Hepatocyte (in vitro differentiated cells): ENCODE measurements at regions not wholly inside any gene's neighbourhood (a gene's known extent, or its start where the extent isn't known, plus 50 kb on each side); places are given as distances from the start of the nearest gene placed in this dataset.

ENCODE experiments used
- DNase-seq: peaks from one replicate; pipeline ENCODE4 v3.0.0-alpha.2; 2016; ENCODE audit warnings: low spot score
- H2AFZ ChIP-seq: fragments of 200-600 bp; sonication (generic); 2 replicates; pipeline ENCODE4 v1.6.0; 2016; ENCODE audit warnings: antibody characterized with exemption, mild to moderate bottlenecking
- H3K27ac ChIP-seq: fragments of 200-600 bp; sonication (generic); 2 replicates; pipeline ENCODE4 v1.5.1; 2016; ENCODE audit warnings: mild to moderate bottlenecking
- H3K27me3 ChIP-seq: fragments of 200-600 bp; sonication (generic); 2 replicates; pipeline ENCODE4 v1.6.1; 2016
- H3K36me3 ChIP-seq: fragments of 200-600 bp; sonication (generic); replicated peaks from 2 replicates; pipeline ENCODE4 v1.5.1; 2016; ENCODE audit warnings: low read depth; ENCODE audit not compliant: insufficient read depth
- H3K4me1 ChIP-seq: fragments of 200-600 bp; sonication (generic); 2 replicates; pipeline ENCODE4 v1.5.1; 2016; ENCODE audit warnings: mild to moderate bottlenecking, moderate library complexity; ENCODE audit not compliant: insufficient read depth
- H3K4me2 ChIP-seq: fragments of 200-600 bp; sonication (generic); 2 replicates; pipeline ENCODE4 v1.6.0; 2016
- H3K4me3 ChIP-seq: fragments of 200-600 bp; sonication (generic); 2 replicates; pipeline ENCODE4 v1.5.1; 2016; ENCODE audit warnings: mild to moderate bottlenecking
- H3K79me2 ChIP-seq: fragments of 200-600 bp; sonication (generic); 2 replicates; pipeline ENCODE4 v1.6.0; 2017; ENCODE audit warnings: mild to moderate bottlenecking
- H3K9me2 ChIP-seq: fragments of 200-600 bp; sonication (generic); replicated peaks from 2 replicates; pipeline ENCODE4 v1.6.0; 2017; ENCODE audit warnings: mild to moderate bottlenecking; ENCODE audit not compliant: insufficient read depth
- H3K9me3 ChIP-seq: fragments of 200-600 bp; sonication (generic); 2 replicates; pipeline ENCODE4 v1.5.1; 2016; ENCODE audit warnings: low read depth, mild to moderate bottlenecking
- H4K20me1 ChIP-seq: fragments of 200-600 bp; sonication (generic); 2 replicates; pipeline ENCODE4 v1.6.0; 2016; ENCODE audit warnings: mild to moderate bottlenecking; ENCODE audit not compliant: insufficient read depth, poor library complexity, severe bottlenecking
- CTCF ChIP-seq: fragments of 200-600 bp; sonication (generic); IDR thresholded peaks from 2 replicates; pipeline ENCODE4 v1.5.1; 2016; ENCODE audit warnings: antibody characterized with exemption, mild to moderate bottlenecking; ENCODE audit not compliant: poor library complexity
- EZH2 ChIP-seq: fragments of 200-600 bp; sonication (generic); IDR thresholded peaks from 2 replicates; pipeline ENCODE4 v1.6.1; 2016; ENCODE audit warnings: antibody characterized with exemption, mild to moderate bottlenecking, borderline replicate concordance
- EZH2phosphoT487 ChIP-seq: fragments of 200-600 bp; sonication (generic); IDR thresholded peaks from one replicate; pipeline ENCODE4 v1.6.1; 2018; ENCODE audit warnings: antibody characterized with exemption, mild to moderate bottlenecking, low read depth, moderate library complexity; ENCODE audit not compliant: unreplicated experiment, severe bottlenecking
- WGBS: methylation state at CpG from one replicate; pipeline ENCODE4 v1.1.6; 2016; ENCODE audit warnings: low lambda C conversion rate; ENCODE audit errors: missing lambda C conversion rate; 5-methylcytosine and 5-hydroxymethylcytosine counted together

DNA sequence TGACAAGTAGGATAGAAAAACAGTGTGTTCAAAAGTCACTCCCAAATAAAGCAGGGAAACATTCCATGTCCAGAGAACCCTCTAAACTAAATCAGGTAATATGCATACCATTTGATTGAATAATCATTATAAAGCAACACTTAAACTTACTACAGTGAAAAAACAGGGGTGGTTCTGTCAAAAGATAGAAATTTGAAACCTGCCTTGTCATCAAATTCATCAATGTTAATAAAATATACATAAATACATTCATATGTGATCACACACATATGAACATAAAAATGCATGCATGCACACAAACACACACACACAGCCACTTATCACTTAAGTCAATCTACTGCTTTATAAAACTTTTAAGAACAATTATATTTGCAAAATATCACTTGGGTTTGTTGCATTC is 485.8 kb upstream of the TECRL start:
- Histone ChIP-seq H3K4me1 (no peaks in the 10 kb centered on the region), H3K4me2 (no peak overlapping the region), H3K27me3 (no peaks in the 10 kb centered on the region), H3K4me3 (no peak overlapping the region), H2AFZ (no peak overlapping the region), H3K79me2 (no peaks in the 10 kb centered on the region), H4K20me1 (no peaks in the 10 kb centered on the region), H3K9me3 (no peaks in the 10 kb centered on the region), H3K9me2 (no peaks in the 10 kb centered on the region), H3K27ac (no peak overlapping the region), H3K36me3 (no peaks in the 10 kb centered on the region)
- DNase-seq, result no peak
- TF ChIP-seq EZH2, result no peak
- TF ChIP-seq CTCF, result no peak
- TF ChIP-seq EZH2phosphoT487, result no peak

GRCh38 chr4:64893205-64893604 is 484.0 kb upstream of the TECRL start:
- no peaks in the 10 kb centered on the region for H3K9me3 ChIP-seq
- H3K36me3 ChIP-seq, result no peaks in the 10 kb centered on the region
- TF ChIP-seq CTCF (no peak), EZH2phosphoT487 (no peak), EZH2 (no peak)
- H3K79me2 ChIP-seq, result no peaks in the 10 kb centered on the region
- H3K27ac ChIP-seq, result no peak overlapping the region
- no peaks in the 10 kb centered on the region for H3K27me3 ChIP-seq
- DNase-seq, result no peak
- 62% methylated on average over 5 of the region's 5 CpGs for WGBS
- no peaks in the 10 kb centered on the region for H3K9me2 ChIP-seq
- H3K4me3 ChIP-seq, result no peak overlapping the region
- no peak overlapping the region for H2AFZ ChIP-seq
- no peaks in the 10 kb centered on the region for H3K4me1 ChIP-seq
- H4K20me1 ChIP-seq, result no peaks in the 10 kb centered on the region
- no peak overlapping the region for H3K4me2 ChIP-seq

GRCh38 chr4:64889906-64890610 is 480.8 kb upstream of the TECRL start:
- no peak overlapping the region for H3K4me2 ChIP-seq

More at GRCh38 chr4:64889906-64890610, 480.8 kb upstream of the TECRL start:
- H3K4me1 ChIP-seq, result no peaks in the 10 kb centered on the region
- DNase-seq, result no peak
- no peak overlapping the region for H2AFZ ChIP-seq
- H3K4me3 ChIP-seq, result no peak overlapping the region
- H3K9me3 ChIP-seq, result no peaks in the 10 kb centered on the region
- no peak overlapping the region for H3K27ac ChIP-seq
- no peaks in the 10 kb centered on the region for H3K27me3 ChIP-seq
- no peaks in the 10 kb centered on the region for H3K79me2 ChIP-seq
- H4K20me1 ChIP-seq, result no peaks in the 10 kb centered on the region
- H3K36me3 ChIP-seq, result no peaks in the 10 kb centered on the region
- no peaks in the 10 kb centered on the region for H3K9me2 ChIP-seq
- 58% methylated on average over 5 of the region's 5 CpGs for WGBS
- no peak for TF ChIP-seq CTCF
- no peak for TF ChIP-seq EZH2phosphoT487
- no peak for TF ChIP-seq EZH2
